GM04504 (cell line): ENCODE measurements at regions not wholly inside any gene's neighbourhood (a gene's known extent, or its start where the extent isn't known, plus 50 kb on each side); places are given as distances from the start of the nearest gene placed in this dataset.
"Not testable (repeated sequence)": the region's sequence is repeated elsewhere in the genome, so short reads cannot be mapped to it uniquely, and the experiment has no call there.

Experiments used
- DNase-seq: peaks from one replicate; pipeline ENCODE4 v3.0.0-alpha.2; 2012; ENCODE audit warnings: low read depth

GRCh38 chr3:5754602-5755001, 567.1 kb downstream of the EDEM1 start:
- no peak for DNase-seq

- DNase-seq: no peak
These were observed 568.9 kb downstream of the EDEM1 start for GRCh38 chr3:5756443-5756842.

GRCh38 chr3:5757213-5757804, 569.8 kb downstream of the EDEM1 start:
- DNase-seq: no peak

- no peak for DNase-seq
These were observed 571.2 kb downstream of the EDEM1 start for GRCh38 chr3:5758699-5759098.

GRCh38 chr3:5762506-5762905, 575.0 kb downstream of the EDEM1 start:
- no peak for DNase-seq

- no peak for DNase-seq
These were observed 579.3 kb downstream of the EDEM1 start for GRCh38 chr3:5766848-5767247.

GRCh38 chr3:5767304-5767703, 579.8 kb downstream of the EDEM1 start:
- no peak for DNase-seq

- DNase-seq: no peak
These were observed 580.9 kb downstream of the EDEM1 start for GRCh38 chr3:5768281-5768945.

- no peak for DNase-seq
These were observed 582.3 kb downstream of the EDEM1 start for GRCh38 chr3:5769825-5770224.

GRCh38 chr3:5774337-5774736, 586.8 kb downstream of the EDEM1 start:
- no peak for DNase-seq

- not testable (repeated sequence) for DNase-seq
These were observed 587.6 kb downstream of the EDEM1 start for GRCh38 chr3:5775100-5775499.

GRCh38 chr3:5784690-5785089, 597.2 kb downstream of the EDEM1 start:
- no peak for DNase-seq

- DNase-seq: no peak
These were observed 600.5 kb downstream of the EDEM1 start for GRCh38 chr3:5787861-5788488.

- DNase-seq: no peak
These were observed 601.0 kb downstream of the EDEM1 start for GRCh38 chr3:5788496-5788895.

GRCh38 chr3:5791558-5791957, 604.1 kb downstream of the EDEM1 start:
- no peak for DNase-seq

- DNase-seq: no peak
These were observed 609.0 kb downstream of the EDEM1 start for GRCh38 chr3:5796541-5796940.

- no peak for DNase-seq
These were observed 611.3 kb downstream of the EDEM1 start for GRCh38 chr3:5798809-5799208.

GRCh38 chr3:5799398-5799797, 611.9 kb downstream of the EDEM1 start:
- no peak for DNase-seq

- no peak for DNase-seq
These were observed 613.5 kb downstream of the EDEM1 start for GRCh38 chr3:5800965-5801364.

GRCh38 chr3:5806192-5806591, 618.7 kb downstream of the EDEM1 start:
- DNase-seq: no peak

- DNase-seq: no peak
These were observed 622.2 kb downstream of the EDEM1 start for GRCh38 chr3:5809586-5810246.

- DNase-seq: no peak
These were observed 623.5 kb downstream of the EDEM1 start for GRCh38 chr3:5811016-5811415.

GRCh38 chr3:5813521-5813920, 626.0 kb downstream of the EDEM1 start:
- DNase-seq: no peak
